ENCODE measurements at regions not wholly inside any gene's neighbourhood (a gene's known extent, or its start where the extent isn't known, plus 50 kb on each side); places are given as distances from the start of the nearest gene placed in this dataset.
"Not testable (repeated sequence)": the region's sequence is repeated elsewhere in the genome, so short reads cannot be mapped to it uniquely, and the experiment has no call there.

DNA sequence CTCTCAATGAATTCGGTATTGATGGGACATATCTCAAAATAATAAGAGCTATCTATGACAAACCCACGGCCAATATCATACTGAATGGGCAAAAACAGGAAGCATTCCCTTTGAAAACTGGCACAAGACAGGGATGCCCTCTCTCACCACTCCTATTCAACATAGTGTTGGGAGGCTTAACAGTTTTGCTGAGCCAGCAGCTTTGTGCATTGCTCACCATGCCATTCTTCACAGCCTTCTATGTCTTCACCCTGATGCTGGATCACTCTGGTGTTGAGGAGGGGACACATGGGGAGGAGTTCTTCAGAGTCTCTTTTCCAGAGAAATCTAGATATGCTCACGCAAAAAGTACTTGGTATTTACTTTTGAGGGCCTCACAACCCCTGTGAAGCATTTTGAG, 281.7 kb downstream of the TAFA4 start:
- TF ChIP-seq, protein P1, sequence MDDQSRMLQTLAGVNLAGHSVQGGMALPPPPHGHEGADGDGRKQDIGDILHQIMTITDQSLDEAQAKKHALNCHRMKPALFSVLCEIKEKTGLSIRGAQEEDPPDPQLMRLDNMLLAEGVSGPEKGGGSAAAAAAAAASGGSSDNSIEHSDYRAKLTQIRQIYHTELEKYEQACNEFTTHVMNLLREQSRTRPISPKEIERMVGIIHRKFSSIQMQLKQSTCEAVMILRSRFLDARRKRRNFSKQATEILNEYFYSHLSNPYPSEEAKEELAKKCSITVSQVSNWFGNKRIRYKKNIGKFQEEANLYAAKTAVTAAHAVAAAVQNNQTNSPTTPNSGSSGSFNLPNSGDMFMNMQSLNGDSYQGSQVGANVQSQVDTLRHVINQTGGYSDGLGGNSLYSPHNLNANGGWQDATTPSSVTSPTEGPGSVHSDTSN (IDR thresholded peaks at IDR 0.05) = not testable (repeated sequence)
- not testable (repeated sequence) for TF ChIP-seq POLR2AphosphoS5 (IDR thresholded peaks at IDR 0.05; ENCODE audit: low read depth, low read length); FOXM1 (IDR thresholded peaks at IDR 0.05; ENCODE audit: low read depth); RFX5 (IDR thresholded peaks at IDR 0.05; ENCODE audit: low read length); JUND (IDR thresholded peaks at IDR 0.05); NRF1 (IDR thresholded peaks at IDR 0.05; ENCODE audit: low read depth, low read length); EP300 (IDR thresholded peaks at IDR 0.05; ENCODE audit: borderline replicate concordance in 1 of 2, low read depth in 1 of 2, low read length in 1 of 2); RXRA (IDR thresholded peaks at IDR 0.05; ENCODE audit: borderline replicate concordance, low read depth); RAD21 (IDR thresholded peaks at IDR 0.05; ENCODE audit: low read length); SIN3A (IDR thresholded peaks at IDR 0.05; ENCODE audit: borderline replicate concordance, low read depth, low read length); SMC3 (IDR thresholded peaks at IDR 0.05; ENCODE audit: low read depth, low read length)
- TF ChIP-seq, protein P2, sequence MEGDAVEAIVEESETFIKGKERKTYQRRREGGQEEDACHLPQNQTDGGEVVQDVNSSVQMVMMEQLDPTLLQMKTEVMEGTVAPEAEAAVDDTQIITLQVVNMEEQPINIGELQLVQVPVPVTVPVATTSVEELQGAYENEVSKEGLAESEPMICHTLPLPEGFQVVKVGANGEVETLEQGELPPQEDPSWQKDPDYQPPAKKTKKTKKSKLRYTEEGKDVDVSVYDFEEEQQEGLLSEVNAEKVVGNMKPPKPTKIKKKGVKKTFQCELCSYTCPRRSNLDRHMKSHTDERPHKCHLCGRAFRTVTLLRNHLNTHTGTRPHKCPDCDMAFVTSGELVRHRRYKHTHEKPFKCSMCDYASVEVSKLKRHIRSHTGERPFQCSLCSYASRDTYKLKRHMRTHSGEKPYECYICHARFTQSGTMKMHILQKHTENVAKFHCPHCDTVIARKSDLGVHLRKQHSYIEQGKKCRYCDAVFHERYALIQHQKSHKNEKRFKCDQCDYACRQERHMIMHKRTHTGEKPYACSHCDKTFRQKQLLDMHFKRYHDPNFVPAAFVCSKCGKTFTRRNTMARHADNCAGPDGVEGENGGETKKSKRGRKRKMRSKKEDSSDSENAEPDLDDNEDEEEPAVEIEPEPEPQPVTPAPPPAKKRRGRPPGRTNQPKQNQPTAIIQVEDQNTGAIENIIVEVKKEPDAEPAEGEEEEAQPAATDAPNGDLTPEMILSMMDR (IDR thresholded peaks at IDR 0.05) = not testable (repeated sequence)
- TF ChIP-seq, protein P3, sequence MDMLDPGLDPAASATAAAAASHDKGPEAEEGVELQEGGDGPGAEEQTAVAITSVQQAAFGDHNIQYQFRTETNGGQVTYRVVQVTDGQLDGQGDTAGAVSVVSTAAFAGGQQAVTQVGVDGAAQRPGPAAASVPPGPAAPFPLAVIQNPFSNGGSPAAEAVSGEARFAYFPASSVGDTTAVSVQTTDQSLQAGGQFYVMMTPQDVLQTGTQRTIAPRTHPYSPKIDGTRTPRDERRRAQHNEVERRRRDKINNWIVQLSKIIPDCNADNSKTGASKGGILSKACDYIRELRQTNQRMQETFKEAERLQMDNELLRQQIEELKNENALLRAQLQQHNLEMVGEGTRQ (IDR thresholded peaks at IDR 0.05; ENCODE audit: borderline replicate concordance, low read depth, low read length) = not testable (repeated sequence)
